ENCODE measurements at regions not wholly inside any gene's neighbourhood (a gene's known extent, or its start where the extent isn't known, plus 50 kb on each side); places are given as distances from the start of the nearest gene placed in this dataset.
"Not testable (repeated sequence)": the region's sequence is repeated elsewhere in the genome, so short reads cannot be mapped to it uniquely, and the experiment has no call there.

DNA sequence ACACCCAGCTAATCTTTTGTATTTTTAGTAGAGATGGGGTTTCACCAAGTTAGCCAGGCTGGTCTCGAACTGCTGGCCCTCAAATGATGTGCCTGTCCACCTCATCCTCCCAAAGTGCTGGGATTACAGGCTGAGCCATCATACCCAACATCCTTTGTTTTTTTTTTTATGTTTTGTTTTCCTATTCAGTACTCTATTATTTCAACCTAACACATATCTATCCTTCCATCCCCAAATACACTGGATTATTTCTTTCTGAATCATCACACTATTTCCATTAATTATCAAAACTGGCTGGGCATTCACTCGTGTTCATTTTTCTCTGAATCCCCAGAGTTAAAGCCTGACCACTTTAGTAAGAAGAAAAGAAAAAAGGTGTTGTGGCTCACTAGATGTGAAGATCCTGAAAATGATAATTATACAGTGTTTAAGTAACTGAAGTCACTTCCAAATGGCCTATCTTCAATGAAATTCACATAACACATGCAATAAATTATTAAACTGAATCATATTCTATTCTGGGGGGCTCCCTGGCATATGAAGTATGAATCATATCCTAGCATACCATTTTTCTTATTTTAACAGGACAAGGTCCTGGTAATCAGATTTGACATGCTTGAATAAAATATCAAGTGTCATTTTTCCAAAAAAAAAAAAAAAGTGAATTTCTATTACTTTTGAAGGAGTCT is 1754.2 kb downstream of the BRINP3 start:
- DNase-seq (ENCODE audit: insufficient read length): no peak
- no peak for TF ChIP-seq TAF1 (IDR thresholded peaks at IDR 0.05; ENCODE audit: borderline replicate concordance, low read depth, low read length)
- no peak for TF ChIP-seq POLR2A (IDR thresholded peaks at IDR 0.05; ENCODE audit: low read depth, low read length)
- no peak for FAIRE-seq

GRCh38 chr1:188729039-188729438 is 1748.6 kb downstream of the BRINP3 start:
- TF ChIP-seq POLR2A (IDR thresholded peaks at IDR 0.05; ENCODE audit: low read depth, low read length) (no peak), POLR2AphosphoS5 (IDR thresholded peaks at IDR 0.05; ENCODE audit: low read depth, low read length) (no peak), TAF1 (IDR thresholded peaks at IDR 0.05; ENCODE audit: borderline replicate concordance, low read depth, low read length) (no peak)
- DNase-seq (ENCODE audit: insufficient read length): no peak
- no peak for FAIRE-seq

DNA sequence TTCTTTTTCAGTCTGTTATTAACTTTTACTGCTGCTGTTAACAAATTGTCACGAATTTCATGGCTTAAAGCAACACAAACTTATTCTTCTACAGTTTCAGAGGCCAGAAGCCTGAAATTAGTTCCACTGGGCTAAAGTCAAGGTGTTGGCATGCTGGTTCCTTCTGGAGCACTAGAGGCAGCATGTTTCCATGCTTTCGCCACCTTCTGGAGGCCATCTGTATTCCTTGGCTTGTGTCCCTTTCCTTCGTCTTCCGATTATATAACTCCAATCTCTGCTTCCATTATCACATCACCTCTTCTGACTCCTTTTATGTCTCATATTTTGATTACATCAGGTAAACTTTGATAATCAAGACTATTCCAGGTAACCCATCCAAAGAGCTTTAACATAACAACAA is 1742.1 kb downstream of the BRINP3 start:
- no peak for TF ChIP-seq POLR2A (IDR thresholded peaks at IDR 0.05; ENCODE audit: low read depth, low read length)
- TF ChIP-seq TAF1 (IDR thresholded peaks at IDR 0.05; ENCODE audit: borderline replicate concordance, low read depth, low read length): no peak
- no peak for TF ChIP-seq POLR2AphosphoS5 (IDR thresholded peaks at IDR 0.05; ENCODE audit: low read depth, low read length)
- no peak for FAIRE-seq
- no peak for DNase-seq (ENCODE audit: insufficient read length)

DNA sequence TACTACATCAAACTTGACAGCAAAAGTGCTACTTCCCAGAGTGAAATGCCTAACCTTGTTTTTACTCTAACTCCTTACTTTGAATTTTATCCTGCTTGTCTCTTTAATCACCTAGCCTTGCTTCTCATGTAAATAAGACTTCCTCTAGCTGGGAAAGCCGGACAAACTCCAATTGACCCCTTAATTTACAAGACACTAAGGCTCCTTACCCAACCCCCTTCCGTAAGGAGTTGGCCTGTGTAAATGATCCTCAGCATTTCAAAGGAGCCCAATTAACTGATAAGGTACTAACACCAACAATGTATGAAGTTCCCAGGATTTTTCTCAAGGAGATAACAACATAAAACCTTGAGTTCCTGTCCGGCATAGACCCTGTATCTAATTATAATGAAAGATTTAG is 1728.4 kb downstream of the BRINP3 start:
- DNase-seq (ENCODE audit: insufficient read length); FAIRE-seq: not testable (repeated sequence)

GRCh38 chr1:188752027-188752426 is 1725.6 kb downstream of the BRINP3 start:
- not testable (repeated sequence) for FAIRE-seq; DNase-seq (ENCODE audit: insufficient read length)

- DNase-seq (ENCODE audit: insufficient read length); FAIRE-seq: not testable (repeated sequence)
Observed at GRCh38 chr1:188757747-188758146, 1719.9 kb downstream of the BRINP3 start.

DNA sequence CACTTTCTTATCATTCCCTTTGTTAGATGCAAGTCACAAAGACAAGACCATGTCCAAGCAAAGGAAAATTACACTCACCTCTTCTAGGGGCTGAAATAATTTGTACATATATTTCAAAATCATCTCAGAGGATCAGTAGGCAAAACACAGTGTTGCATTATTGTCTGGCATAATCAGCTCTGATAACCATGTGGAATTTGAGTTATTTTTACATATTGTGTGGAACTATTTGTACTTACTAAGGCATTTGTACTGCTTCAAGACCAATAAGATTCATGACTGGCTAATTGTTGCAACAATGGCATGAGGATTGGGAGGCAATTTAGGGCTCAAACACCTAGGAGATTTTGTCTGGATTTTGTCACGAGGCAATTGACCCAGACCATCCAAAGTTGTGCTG is 1716.4 kb downstream of the BRINP3 start:
- no peak for TF ChIP-seq POLR2A (IDR thresholded peaks at IDR 0.05; ENCODE audit: low read depth, low read length)
- TF ChIP-seq POLR2AphosphoS5 (IDR thresholded peaks at IDR 0.05; ENCODE audit: low read depth, low read length): no peak
- TF ChIP-seq TAF1 (IDR thresholded peaks at IDR 0.05; ENCODE audit: borderline replicate concordance, low read depth, low read length): no peak
- DNase-seq (ENCODE audit: insufficient read length): no peak
- FAIRE-seq: no peak

GRCh38 chr1:188762166-188762743 is 1715.4 kb downstream of the BRINP3 start:
- no peak for FAIRE-seq
- TF ChIP-seq POLR2AphosphoS5 (IDR thresholded peaks at IDR 0.05; ENCODE audit: low read depth, low read length) (no peak), POLR2A (IDR thresholded peaks at IDR 0.05; ENCODE audit: low read depth, low read length) (no peak), TAF1 (IDR thresholded peaks at IDR 0.05; ENCODE audit: borderline replicate concordance, low read depth, low read length) (no peak)

GRCh38 chr1:188763541-188763940 is 1714.1 kb downstream of the BRINP3 start:
- no peak for DNase-seq (ENCODE audit: insufficient read length)
- FAIRE-seq: no peak
- TF ChIP-seq TAF1 (IDR thresholded peaks at IDR 0.05; ENCODE audit: borderline replicate concordance, low read depth, low read length): no peak
- no peak for TF ChIP-seq POLR2A (IDR thresholded peaks at IDR 0.05; ENCODE audit: low read depth, low read length)
- TF ChIP-seq POLR2AphosphoS5 (IDR thresholded peaks at IDR 0.05; ENCODE audit: low read depth, low read length): no peak

More at GRCh38 chr1:188762166-188762743, 1715.4 kb downstream of the BRINP3 start:
- no peak for DNase-seq (ENCODE audit: insufficient read length)

DNA sequence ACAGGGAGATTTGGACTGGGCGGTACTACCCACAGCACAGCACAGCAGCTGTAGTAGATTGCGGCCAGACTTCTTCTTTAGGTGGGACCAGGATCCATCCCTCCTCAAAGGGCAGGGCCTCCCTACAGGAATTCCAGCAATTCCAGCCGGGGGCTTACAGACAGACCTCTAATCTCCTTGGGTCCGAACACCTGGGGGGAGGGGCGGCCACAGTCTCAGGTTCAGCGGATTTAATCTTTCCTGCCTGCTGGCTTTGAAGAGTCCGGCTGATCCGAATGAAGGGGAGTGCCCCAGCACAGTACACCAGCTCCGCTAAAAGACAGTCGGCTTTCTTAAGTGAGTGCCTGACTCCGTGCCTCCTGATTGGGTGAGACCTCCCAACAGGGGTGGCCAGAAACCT is 1708.5 kb downstream of the BRINP3 start:
- FAIRE-seq: no peak
- TF ChIP-seq POLR2AphosphoS5 (IDR thresholded peaks at IDR 0.05; ENCODE audit: low read depth, low read length): no peak
- TF ChIP-seq TAF1 (IDR thresholded peaks at IDR 0.05; ENCODE audit: borderline replicate concordance, low read depth, low read length): no peak
- TF ChIP-seq POLR2A (IDR thresholded peaks at IDR 0.05; ENCODE audit: low read depth, low read length): no peak
- DNase-seq (ENCODE audit: insufficient read length): no peak

- FAIRE-seq: no peak
- TF ChIP-seq POLR2A (IDR thresholded peaks at IDR 0.05; ENCODE audit: low read depth, low read length) (no peak), TAF1 (IDR thresholded peaks at IDR 0.05; ENCODE audit: borderline replicate concordance, low read depth, low read length) (no peak), POLR2AphosphoS5 (IDR thresholded peaks at IDR 0.05; ENCODE audit: low read depth, low read length) (no peak)
- DNase-seq (ENCODE audit: insufficient read length): no peak
Observed at GRCh38 chr1:188769936-188770335, 1707.7 kb downstream of the BRINP3 start.

DNA sequence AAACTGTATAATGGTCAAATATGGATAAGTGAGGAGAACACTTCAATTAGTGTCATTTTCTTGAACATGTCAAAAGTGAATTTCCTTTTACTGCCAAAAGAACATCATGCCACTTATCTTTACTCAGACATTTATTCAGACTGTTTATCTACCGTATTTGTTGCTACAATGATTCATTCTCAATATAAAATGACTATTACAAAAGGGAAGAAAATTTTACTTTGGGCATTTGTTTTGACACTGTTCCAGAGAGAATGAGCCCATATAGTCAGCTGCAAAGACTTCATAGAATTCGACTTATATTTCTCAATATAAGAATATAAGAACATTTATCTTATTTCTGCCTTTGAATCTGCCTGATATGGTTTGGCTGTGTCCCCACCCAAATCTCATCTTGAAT is 1699.1 kb downstream of the BRINP3 start:
- DNase-seq (ENCODE audit: insufficient read length): no peak
- TF ChIP-seq POLR2AphosphoS5 (IDR thresholded peaks at IDR 0.05; ENCODE audit: low read depth, low read length) (no peak), POLR2A (IDR thresholded peaks at IDR 0.05; ENCODE audit: low read depth, low read length) (no peak), TAF1 (IDR thresholded peaks at IDR 0.05; ENCODE audit: borderline replicate concordance, low read depth, low read length) (no peak)
- FAIRE-seq: no peak

Data from GM12892 (cell line).